DND-41 (cell line): ENCODE measurements at regions not wholly inside any gene's neighbourhood (a gene's known extent, or its start where the extent isn't known, plus 50 kb on each side); places are given as distances from the start of the nearest gene placed in this dataset.

Experiments used
- CTCF ChIP-seq: IDR thresholded peaks from 2 replicates; pipeline ENCODE4 v1.5.1; 2012; ENCODE audit warnings: borderline replicate concordance, low read length, moderate library complexity, mild to moderate bottlenecking; ENCODE audit not compliant: poor library complexity, severe bottlenecking; ENCODE audit errors: extremely low read depth
- EZH2 ChIP-seq: IDR thresholded peaks from 3 replicates; pipeline ENCODE4 v1.6.1; 2012; ENCODE audit warnings: borderline replicate concordance, low read depth, mild to moderate bottlenecking, moderate library complexity, low read length, inconsistent platforms; ENCODE audit not compliant: severe bottlenecking

DNA sequence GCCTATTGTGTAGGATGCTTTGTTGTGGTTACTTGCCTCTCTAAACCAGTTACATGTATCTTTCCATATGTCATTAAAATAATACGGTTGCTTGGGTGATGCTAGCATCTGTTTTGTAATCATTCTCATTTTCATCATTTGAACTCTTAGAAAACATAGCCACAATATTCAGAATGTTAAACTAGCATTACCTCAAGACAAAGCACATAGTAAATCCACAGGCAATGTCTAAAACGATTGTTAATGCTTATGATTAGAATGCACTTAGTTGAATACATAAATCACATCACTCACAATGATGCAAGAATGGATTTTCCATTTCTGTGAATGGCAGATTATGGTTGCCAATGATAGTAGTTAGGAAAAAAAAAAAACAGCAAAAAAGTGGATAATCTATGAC lies 110.0 kb upstream of the NAALADL2 start:
- no peak for TF ChIP-seq CTCF
- no peak for TF ChIP-seq EZH2
